HFF-Myc (cell line): ENCODE measurements at regions not wholly inside any gene's neighbourhood (a gene's known extent, or its start where the extent isn't known, plus 50 kb on each side); places are given as distances from the start of the nearest gene placed in this dataset.

Experiments
- DNase-seq: peaks from one replicate; pipeline ENCODE4 v3.0.0-alpha.2; 2011; ENCODE audit warnings: low read depth; ENCODE audit errors: extremely low read depth
- H3K4me3 ChIP-seq: replicated peaks from 2 replicates; pipeline ENCODE4 v1.5.1; 2011; ENCODE audit warnings: low read depth, mild to moderate bottlenecking, control low read depth, low read length
- TF ChIP-seq, protein P1 (sequence below): IDR thresholded peaks from 2 replicates; pipeline ENCODE4 v1.5.1; 2012; ENCODE audit warnings: mild to moderate bottlenecking, low read depth, low read length, control low read depth; ENCODE audit errors: missing control alignments

DNA sequence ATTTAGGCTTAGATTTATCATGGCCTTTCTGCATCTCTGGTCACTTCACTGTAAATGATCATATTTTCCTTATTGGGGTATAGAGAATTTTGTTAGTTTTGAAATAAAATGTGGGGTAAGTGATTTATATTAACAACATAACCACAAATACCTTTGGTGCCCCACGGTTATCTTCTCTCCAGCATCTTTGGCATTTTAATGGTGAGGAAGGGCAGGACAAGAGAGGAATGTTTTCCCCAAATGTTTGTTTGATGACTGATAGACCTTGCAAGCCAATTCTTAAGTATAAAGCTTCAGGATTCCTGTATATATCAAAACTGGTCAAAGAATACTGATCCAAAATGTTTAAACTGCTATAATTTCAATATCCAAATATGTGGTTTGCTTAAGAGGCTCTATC is 171.6 kb upstream of the SMLR1 start:
- TF ChIP-seq, protein P1, sequence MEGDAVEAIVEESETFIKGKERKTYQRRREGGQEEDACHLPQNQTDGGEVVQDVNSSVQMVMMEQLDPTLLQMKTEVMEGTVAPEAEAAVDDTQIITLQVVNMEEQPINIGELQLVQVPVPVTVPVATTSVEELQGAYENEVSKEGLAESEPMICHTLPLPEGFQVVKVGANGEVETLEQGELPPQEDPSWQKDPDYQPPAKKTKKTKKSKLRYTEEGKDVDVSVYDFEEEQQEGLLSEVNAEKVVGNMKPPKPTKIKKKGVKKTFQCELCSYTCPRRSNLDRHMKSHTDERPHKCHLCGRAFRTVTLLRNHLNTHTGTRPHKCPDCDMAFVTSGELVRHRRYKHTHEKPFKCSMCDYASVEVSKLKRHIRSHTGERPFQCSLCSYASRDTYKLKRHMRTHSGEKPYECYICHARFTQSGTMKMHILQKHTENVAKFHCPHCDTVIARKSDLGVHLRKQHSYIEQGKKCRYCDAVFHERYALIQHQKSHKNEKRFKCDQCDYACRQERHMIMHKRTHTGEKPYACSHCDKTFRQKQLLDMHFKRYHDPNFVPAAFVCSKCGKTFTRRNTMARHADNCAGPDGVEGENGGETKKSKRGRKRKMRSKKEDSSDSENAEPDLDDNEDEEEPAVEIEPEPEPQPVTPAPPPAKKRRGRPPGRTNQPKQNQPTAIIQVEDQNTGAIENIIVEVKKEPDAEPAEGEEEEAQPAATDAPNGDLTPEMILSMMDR: no peak
- no peak overlapping the region for H3K4me3 ChIP-seq
- DNase-seq: no peak

DNA sequence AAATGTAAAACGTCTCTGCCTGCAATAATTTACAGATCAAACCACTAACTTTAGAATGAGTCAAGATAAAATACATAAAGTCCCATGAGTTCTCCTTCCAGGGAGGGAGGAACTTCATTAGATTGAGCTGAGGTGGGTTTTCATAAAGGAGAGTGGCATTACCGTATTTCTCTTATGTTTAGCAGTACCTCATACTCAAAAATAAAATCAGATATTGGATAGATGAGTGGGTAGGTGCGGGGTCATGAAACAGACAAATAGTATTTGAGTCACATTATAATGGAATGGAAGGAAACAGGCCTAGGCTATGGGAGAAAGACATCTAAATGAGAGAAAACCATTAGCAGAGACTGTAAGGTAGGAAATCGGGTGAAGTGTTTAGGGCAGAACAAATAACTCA is 166.1 kb upstream of the SMLR1 start:
- TF ChIP-seq, protein P1: no peak
- H3K4me3 ChIP-seq: no peak overlapping the region
- DNase-seq: no peak

DNA sequence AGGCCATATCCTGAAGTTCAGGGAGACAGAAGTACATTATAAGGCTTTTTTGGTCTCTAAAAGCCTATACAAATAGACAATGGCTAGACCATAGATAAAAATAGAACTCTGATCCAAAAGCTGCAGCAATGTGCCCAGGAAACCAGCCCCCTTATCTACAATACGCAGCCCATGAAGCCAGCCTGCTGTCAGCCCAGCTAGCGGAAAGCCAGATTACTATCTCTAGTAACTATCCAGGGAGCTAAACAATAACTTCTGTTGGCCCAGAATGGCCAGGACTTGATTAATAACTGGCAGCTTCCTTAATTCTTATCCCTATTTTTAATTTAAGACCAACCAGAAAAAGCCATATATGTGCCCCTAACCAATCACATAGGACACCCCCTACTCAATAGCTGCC is 160.4 kb upstream of the SMLR1 start:
- no peak for DNase-seq
- no peak overlapping the region for H3K4me3 ChIP-seq
- TF ChIP-seq, protein P1: no peak

DNA sequence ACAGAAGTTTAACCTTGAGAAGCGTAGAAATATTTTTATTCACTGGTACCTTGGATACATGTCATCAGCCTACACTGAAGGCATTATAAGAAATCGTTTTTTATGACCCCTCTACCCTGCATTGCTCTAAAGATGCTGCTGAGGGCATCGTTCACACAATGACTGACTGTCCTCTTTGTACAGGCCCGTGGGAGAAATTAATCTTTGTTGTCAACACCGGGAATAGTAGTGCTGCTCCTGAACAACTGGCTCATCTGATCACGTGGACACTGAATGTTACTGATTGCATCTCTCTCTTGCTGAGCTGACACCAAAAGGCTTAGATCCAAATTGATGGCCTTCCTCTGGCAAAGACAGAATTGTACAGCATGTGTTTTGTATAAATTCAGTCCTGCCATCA is 157.1 kb upstream of the SMLR1 start:
- no peak overlapping the region for H3K4me3 ChIP-seq
- TF ChIP-seq, protein P1: no peak
- DNase-seq: no peak

DNA sequence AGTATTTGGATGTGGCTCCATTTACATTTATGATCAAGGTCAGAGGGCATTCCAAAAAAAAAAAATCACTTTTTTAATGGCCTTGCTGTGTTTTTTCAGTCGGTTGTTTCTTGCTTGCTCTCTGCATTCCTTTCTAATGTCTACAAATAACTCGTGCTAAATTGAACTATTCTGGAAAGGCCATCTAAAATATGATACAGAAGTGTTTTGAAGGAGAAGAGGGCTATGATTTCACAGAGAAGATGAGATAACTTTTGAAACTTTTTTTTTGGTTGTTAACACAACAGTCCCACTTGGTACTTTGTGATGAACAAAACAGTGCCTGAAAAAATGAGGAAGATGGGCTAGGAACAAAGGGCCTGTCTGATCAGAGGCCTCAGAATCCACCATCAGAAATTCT is 156.1 kb upstream of the SMLR1 start:
- DNase-seq: no peak
- no peak overlapping the region for H3K4me3 ChIP-seq
- TF ChIP-seq, protein P1: no peak

DNA sequence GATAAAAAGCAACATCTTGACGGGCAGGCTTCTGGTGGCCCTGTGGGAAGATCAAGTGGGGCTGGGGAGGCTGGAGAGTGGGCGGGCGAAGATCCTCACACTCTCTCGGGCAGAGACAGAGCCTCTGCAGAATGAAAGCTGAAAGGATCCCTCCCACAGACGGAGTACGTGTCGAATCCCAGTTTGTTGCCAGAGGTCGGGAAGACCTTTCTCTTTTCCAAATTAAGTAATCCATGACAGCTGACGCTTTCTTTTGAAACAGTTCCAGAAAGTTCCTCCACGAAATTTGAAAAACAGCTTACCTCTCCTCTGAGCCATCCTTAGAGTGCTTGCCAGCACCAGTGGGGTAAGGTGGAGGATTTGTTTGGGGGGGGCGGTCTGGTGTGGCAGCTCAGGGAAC is 155.6 kb upstream of the SMLR1 start:
- TF ChIP-seq, protein P1: no peak
- H3K4me3 ChIP-seq: no peak overlapping the region
- DNase-seq: no peak

DNA sequence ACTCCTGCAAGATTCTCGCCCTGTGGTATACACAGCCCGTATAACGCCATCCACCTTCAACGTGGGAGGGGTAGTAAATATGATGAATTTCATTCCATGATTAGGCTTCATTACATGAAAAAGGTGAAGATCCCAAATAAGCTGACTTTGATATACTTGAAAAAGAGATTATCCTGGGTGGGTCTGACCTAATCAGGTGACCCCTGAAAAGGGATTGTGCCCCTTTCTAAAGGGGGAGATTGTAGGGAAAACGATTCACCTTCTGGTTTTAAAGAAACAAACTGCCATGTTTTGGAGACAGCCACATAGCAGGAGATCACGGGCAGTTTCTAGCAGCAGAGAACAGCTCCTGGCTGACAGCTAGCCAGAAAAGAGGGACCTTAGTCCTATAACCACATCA is 155.1 kb upstream of the SMLR1 start:
- TF ChIP-seq, protein P1: no peak
- no peak for DNase-seq
- H3K4me3 ChIP-seq: no peak overlapping the region
